SK-N-SH treated with all-trans-retinoic acid at 6 μM for 48 hours (cell line): ENCODE measurements at regions not wholly inside any gene's neighbourhood (a gene's known extent, or its start where the extent isn't known, plus 50 kb on each side); places are given as distances from the start of the nearest gene placed in this dataset.

ENCODE experiments used
- ATAC-seq: fragments of 200-7000 bp; cut with Tn5 transposase; 3 replicates; pipeline ENCODE4 v1.9.1; 2020; ENCODE audit warnings: mild to moderate bottlenecking, moderate library complexity
- ARNTL ChIP-seq: fragments of 450-650 bp; formaldehyde crosslinking; IDR thresholded peaks from 2 replicates; pipeline ENCODE4 v1.5.0; 2020; ENCODE audit warnings: low read depth, mild to moderate bottlenecking, moderate library complexity, borderline replicate concordance
- BACH2 ChIP-seq: fragments of 250-450 bp; sonication (Bioruptor Pico); IDR thresholded peaks from 2 replicates; pipeline ENCODE4 v1.9.0; 2021; ENCODE audit warnings: mild to moderate bottlenecking, borderline replicate concordance
- CSDC2 ChIP-seq: fragments of 250-450 bp; sonication (Bioruptor Pico); IDR thresholded peaks from 2 replicates; pipeline ENCODE4 v1.5.0; 2020; ENCODE audit warnings: mild to moderate bottlenecking, moderate library complexity
- ESRRG ChIP-seq: fragments of 250-450 bp; sonication (Bioruptor Pico); IDR thresholded peaks from 2 replicates; pipeline ENCODE4 v1.6.1; 2021; ENCODE audit warnings: mild to moderate bottlenecking
- GLIS3 ChIP-seq: fragments of 250-450 bp; sonication (Bioruptor Pico); IDR thresholded peaks from 2 replicates; pipeline ENCODE4 v1.5.0; 2020; ENCODE audit warnings: mild to moderate bottlenecking, moderate library complexity
- ISL1 ChIP-seq: fragments of 250-450 bp; sonication (Bioruptor Pico); IDR thresholded peaks from 2 replicates; pipeline ENCODE4 v2.1.2; 2022; ENCODE audit warnings: mild to moderate bottlenecking, moderate library complexity
- PPARA ChIP-seq: fragments of 250-450 bp; sonication (Bioruptor Pico); IDR thresholded peaks from 2 replicates; pipeline ENCODE4 v1.5.0; 2020; ENCODE audit warnings: mild to moderate bottlenecking, borderline replicate concordance
- SNAI2 ChIP-seq: fragments of 250-450 bp; sonication (Bioruptor Pico); IDR thresholded peaks from 2 replicates; pipeline ENCODE4 v1.5.0; 2020; ENCODE audit warnings: mild to moderate bottlenecking, moderate library complexity
- TOX ChIP-seq: fragments of 250-450 bp; sonication (Bioruptor Pico); IDR thresholded peaks from 2 replicates; pipeline ENCODE4 v1.8.0; 2021; ENCODE audit warnings: mild to moderate bottlenecking, moderate library complexity, borderline replicate concordance
- ZFP3 ChIP-seq: fragments of 250-450 bp; sonication (Bioruptor Pico); IDR thresholded peaks from 2 replicates; pipeline ENCODE4 v1.5.0; 2020; ENCODE audit warnings: mild to moderate bottlenecking, moderate library complexity
- ZFP30 ChIP-seq: fragments of 450-650 bp; formaldehyde crosslinking; IDR thresholded peaks from 2 replicates; pipeline ENCODE4 v1.5.0; 2022; ENCODE audit warnings: mild to moderate bottlenecking, moderate library complexity
- ZNF70 ChIP-seq: fragments of 450-650 bp; formaldehyde crosslinking; IDR thresholded peaks from 2 replicates; pipeline ENCODE4 v1.5.0; 2020; ENCODE audit warnings: mild to moderate bottlenecking, moderate library complexity
- TF ChIP-seq, protein P1 (sequence below): fragments of 250-450 bp; sonication (Bioruptor Pico); IDR thresholded peaks from 2 replicates; pipeline ENCODE4 v1.5.1; 2020; ENCODE audit warnings: low read depth, mild to moderate bottlenecking, moderate library complexity
- TF ChIP-seq, protein P2 (sequence below): fragments of 250-450 bp; sonication (Bioruptor Pico); IDR thresholded peaks from 2 replicates; pipeline ENCODE4 v1.8.0; 2020; ENCODE audit warnings: mild to moderate bottlenecking, moderate library complexity, borderline replicate concordance
- TF ChIP-seq, protein P3 (sequence below): fragments of 250-450 bp; sonication (Bioruptor Pico); IDR thresholded peaks from 2 replicates; pipeline ENCODE4 v1.5.1; 2021; ENCODE audit warnings: mild to moderate bottlenecking, moderate library complexity
- TF ChIP-seq, protein P4 (sequence below): fragments of 250-450 bp; sonication (Bioruptor Pico); IDR thresholded peaks from 2 replicates; pipeline ENCODE4 v1.8.0; 2021; ENCODE audit warnings: low read depth, mild to moderate bottlenecking, moderate library complexity, borderline replicate concordance

DNA sequence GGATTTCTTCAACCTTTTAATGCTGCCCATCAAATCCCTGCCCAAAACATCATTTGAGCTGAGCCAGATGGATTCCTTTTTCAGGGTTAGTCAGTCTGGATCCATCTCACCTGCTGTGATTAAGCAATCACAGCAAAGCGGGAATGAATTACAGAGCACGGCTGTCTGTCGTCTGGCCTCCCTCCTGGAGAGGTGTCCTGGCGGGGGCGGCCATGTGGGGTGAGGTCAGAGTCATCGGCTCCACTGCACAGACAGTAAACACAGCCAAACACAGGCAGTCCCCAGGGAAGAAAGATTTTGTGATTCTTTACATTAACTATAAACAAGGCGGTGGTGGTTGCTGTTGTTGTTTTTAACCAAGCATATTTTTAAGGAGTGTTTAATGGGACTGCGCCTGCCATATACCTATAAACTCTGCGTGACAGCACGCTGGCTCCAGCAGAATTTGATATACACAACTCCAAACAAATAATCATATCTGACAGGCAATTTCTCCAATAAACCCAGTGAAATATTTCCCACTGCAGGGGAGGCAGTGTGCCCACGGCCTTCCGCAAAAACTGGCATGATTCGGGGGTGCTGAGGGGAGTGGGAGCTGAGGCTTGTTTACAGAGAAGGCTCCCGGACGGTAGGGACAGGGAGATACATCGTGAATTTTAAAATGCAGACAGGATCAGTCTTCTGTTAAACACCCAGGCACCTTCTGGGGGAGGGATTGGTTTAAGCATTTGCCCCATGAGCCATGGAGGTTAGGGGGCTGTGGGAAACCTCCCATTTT lies 232.0 kb upstream of the PMEPA1 start:
- TF ChIP-seq CSDC2 (no peak), ARNTL (CRISPR knock-in tag) (no peak), GLIS3 (CRISPR knock-in tag) (no peak), ZNF70 (no peak), TOX (CRISPR knock-in tag) (no peak), ESRRG (no peak), SNAI2 (no peak), ISL1 (CRISPR knock-in tag) (no peak)
- TF ChIP-seq, protein P1, sequence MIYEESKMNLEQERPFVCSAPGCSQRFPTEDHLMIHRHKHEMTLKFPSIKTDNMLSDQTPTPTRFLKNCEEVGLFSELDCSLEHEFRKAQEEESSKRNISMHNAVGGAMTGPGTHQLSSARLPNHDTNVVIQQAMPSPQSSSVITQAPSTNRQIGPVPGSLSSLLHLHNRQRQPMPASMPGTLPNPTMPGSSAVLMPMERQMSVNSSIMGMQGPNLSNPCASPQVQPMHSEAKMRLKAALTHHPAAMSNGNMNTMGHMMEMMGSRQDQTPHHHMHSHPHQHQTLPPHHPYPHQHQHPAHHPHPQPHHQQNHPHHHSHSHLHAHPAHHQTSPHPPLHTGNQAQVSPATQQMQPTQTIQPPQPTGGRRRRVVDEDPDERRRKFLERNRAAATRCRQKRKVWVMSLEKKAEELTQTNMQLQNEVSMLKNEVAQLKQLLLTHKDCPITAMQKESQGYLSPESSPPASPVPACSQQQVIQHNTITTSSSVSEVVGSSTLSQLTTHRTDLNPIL (CRISPR knock-in tag), result no peak
- TF ChIP-seq, protein P2, sequence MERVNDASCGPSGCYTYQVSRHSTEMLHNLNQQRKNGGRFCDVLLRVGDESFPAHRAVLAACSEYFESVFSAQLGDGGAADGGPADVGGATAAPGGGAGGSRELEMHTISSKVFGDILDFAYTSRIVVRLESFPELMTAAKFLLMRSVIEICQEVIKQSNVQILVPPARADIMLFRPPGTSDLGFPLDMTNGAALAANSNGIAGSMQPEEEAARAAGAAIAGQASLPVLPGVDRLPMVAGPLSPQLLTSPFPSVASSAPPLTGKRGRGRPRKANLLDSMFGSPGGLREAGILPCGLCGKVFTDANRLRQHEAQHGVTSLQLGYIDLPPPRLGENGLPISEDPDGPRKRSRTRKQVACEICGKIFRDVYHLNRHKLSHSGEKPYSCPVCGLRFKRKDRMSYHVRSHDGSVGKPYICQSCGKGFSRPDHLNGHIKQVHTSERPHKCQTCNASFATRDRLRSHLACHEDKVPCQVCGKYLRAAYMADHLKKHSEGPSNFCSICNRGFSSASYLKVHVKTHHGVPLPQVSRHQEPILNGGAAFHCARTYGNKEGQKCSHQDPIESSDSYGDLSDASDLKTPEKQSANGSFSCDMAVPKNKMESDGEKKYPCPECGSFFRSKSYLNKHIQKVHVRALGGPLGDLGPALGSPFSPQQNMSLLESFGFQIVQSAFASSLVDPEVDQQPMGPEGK (CRISPR knock-in tag), result no peak
- TF ChIP-seq, all 23 proteins: peak for 0
- no peak; the same call in 2 of the 3 replicates for ATAC-seq

DNA sequence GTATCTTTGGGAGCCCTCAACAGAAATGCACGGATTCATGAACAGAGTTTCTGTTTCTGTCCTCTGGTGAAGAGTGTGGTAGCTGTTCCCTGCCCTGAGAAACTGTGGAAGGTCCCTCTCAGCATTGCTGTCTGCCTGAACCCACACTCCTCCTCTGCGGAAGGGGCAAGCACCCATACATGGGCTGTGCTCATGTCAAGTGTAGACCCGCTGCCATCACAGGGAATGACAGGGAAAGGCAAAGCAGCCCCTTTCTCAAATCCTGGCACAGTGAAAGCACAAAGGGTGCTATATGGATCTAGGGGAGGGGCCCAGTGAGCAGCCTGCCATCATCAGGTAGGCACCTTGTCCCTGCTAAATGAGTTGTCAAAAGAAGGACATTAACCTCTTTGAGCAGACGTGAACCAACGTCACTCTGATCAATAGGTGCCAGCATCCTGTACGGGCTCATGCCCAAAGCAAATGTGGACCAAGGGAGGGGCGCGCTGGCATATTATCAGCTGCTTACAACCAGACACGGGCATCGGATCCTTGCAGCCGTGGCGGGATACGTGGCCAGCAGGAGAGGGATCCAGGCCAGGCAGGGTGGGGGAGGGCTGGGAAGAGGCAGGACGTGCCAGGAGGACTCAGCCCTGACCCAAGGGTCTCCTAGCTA lies 231.2 kb upstream of the PMEPA1 start:
- no peak for ATAC-seq
- TF ChIP-seq CSDC2 (no peak), TOX (CRISPR knock-in tag) (no peak)

DNA sequence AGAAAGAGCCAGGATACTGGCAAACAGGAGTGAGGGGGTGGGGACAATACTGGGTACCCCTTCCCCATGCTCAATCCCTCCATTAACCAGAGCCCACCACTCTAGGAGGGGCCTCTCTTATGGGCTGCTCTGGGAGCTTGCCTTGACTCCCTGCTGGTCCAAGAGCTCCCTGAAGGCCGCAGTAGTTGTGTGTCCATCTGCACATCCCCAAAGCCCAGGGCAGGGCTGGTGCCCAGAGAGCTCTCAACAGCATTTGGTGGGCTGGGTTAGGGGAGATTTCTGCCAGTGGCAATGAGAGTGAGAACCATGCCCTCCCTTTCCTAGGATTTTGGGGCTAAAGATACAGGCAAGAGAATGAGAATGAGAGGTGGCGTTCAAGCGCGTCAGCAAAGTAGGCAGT lies 230.6 kb upstream of the PMEPA1 start:
- no peak for ATAC-seq

DNA sequence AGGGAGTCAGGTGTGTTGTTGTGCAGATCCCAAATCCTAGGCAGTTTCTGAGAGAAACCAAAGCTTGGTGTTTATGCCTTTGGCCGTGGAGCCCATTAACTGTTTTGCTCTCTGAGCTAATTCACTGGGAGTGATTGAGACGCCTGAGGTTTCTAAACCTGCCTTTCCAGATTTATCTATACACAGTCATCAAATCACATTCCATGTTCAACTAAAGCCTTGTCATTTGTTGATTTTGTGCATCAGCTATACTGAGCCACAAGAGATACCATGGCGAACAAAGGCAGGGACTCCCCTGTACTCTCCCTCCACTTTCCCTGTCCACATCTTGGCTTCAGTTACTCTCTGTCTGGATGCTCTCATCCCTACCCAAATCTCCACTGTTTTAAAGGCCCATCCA lies 229.7 kb upstream of the PMEPA1 start:
- no peak for ATAC-seq
- no peak for TF ChIP-seq ZFP3 (CRISPR knock-in tag)
- TF ChIP-seq PPARA (CRISPR knock-in tag), result no peak
- TF ChIP-seq, protein P1 (CRISPR knock-in tag), result no peak

More for the DNA sequence above, 230.6 kb upstream of the PMEPA1 start:
- no peak for TF ChIP-seq BACH2 (CRISPR knock-in tag)
- TF ChIP-seq, protein P3, sequence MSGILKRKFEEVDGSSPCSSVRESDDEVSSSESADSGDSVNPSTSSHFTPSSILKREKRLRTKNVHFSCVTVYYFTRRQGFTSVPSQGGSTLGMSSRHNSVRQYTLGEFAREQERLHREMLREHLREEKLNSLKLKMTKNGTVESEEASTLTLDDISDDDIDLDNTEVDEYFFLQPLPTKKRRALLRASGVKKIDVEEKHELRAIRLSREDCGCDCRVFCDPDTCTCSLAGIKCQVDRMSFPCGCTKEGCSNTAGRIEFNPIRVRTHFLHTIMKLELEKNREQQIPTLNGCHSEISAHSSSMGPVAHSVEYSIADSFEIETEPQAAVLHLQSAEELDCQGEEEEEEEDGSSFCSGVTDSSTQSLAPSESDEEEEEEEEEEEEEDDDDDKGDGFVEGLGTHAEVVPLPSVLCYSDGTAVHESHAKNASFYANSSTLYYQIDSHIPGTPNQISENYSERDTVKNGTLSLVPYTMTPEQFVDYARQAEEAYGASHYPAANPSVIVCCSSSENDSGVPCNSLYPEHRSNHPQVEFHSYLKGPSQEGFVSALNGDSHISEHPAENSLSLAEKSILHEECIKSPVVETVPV (CRISPR knock-in tag), result no peak
- TF ChIP-seq, protein P4, sequence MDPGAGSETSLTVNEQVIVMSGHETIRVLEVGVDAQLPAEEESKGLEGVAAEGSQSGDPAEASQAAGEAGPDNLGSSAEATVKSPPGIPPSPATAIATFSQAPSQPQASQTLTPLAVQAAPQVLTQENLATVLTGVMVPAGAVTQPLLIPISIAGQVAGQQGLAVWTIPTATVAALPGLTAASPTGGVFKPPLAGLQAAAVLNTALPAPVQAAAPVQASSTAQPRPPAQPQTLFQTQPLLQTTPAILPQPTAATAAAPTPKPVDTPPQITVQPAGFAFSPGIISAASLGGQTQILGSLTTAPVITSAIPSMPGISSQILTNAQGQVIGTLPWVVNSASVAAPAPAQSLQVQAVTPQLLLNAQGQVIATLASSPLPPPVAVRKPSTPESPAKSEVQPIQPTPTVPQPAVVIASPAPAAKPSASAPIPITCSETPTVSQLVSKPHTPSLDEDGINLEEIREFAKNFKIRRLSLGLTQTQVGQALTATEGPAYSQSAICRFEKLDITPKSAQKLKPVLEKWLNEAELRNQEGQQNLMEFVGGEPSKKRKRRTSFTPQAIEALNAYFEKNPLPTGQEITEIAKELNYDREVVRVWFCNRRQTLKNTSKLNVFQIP (CRISPR knock-in tag), result no peak
- TF ChIP-seq SNAI2, result no peak

DNA sequence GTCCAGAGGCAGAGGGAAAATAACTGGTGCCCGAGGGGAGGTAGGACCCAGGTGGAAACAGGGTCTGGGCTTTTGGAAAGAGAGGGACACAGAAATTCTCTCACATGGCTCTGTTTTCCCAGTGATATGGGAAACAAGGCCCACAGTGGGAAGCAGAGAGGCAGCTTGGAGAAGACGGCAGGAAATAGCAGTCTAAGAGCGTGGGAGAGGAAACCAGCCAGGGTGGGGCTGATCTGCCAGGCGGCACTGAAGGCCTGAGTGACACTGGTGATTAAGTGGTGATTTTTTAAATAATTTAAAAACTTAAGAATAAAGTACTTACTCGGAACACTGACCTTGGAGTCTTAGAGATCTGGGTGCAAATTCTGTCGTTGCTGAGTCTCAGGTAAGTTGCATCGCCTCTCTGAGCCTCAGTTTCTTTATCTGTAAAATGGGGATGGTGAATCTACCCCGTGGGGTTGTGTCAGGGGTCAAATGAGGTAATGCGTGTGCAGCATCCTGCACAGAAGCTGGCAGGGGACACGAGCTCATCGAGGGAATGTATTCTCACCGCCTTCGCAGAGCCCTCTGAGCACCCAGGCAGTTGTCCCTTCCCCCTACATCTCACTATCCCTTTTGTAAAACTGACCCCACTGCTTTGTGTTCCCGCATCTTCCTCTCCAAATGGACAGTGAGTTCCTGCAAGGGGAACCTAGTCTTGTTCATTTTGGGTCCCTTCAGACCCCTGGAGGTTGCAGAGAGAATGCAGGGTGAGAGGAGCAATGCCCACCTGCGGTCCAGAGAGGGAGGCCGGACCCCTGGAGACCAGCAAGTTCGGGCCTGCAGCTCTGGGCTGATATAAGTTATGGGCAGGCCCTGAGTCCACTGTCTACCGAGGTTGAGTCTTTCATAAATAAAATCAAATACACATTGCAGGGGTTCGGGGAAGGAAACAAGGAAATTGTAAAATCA lies 228.6 kb upstream of the PMEPA1 start:
- TF ChIP-seq SNAI2, result no peak
- TF ChIP-seq, protein P1 (CRISPR knock-in tag), result no peak
- no peak for TF ChIP-seq ARNTL (CRISPR knock-in tag)
- TF ChIP-seq ZNF70, result no peak
- TF ChIP-seq, protein P2 (CRISPR knock-in tag), result no peak
- TF ChIP-seq, protein P3 (CRISPR knock-in tag), result no peak
- no peak for TF ChIP-seq ZFP3 (CRISPR knock-in tag)
- no peak for TF ChIP-seq ZFP30 (CRISPR knock-in tag)
- TF ChIP-seq PPARA (CRISPR knock-in tag), result no peak
- TF ChIP-seq CSDC2, result no peak
- TF ChIP-seq, all 23 proteins: peak for 0
- no peak for ATAC-seq
